SKM-1 (cell line): ENCODE measurements at regions not wholly inside any gene's neighbourhood (a gene's known extent, or its start where the extent isn't known, plus 50 kb on each side); places are given as distances from the start of the nearest gene placed in this dataset.

ENCODE experiments used
- DNase-seq: peaks from one replicate; lab custom pipeline; 2025; ENCODE audit not compliant: unreplicated experiment; lab: John Stamatoyannopoulos, UW

GRCh38 chr5:99928490-99928889 lies 606.7 kb upstream of the FAM174A start:
- DNase-seq = no peak

DNA sequence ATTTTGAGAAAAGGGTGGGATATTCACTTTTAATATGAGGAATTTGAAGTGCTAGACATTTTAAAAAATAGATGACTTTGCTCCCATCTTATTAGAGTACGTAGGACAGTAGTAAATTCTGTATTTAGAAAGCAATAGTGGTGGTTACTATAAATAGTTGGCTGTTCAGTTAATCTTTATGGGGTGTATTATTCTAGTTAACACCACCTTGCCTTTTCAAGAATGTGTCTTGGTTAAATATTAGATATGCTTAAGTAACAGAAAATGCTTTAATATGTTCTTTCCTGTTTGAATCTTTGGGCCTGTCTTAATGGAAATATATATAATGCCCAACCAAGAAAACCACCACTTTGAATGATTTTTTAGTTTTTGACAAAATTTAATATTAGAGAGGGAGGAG lies 608.7 kb upstream of the FAM174A start:
- no peak for DNase-seq

GRCh38 chr5:99922386-99922785 lies 612.8 kb upstream of the FAM174A start:
- DNase-seq = no peak

- DNase-seq = no peak
Measured at GRCh38 chr5:99911971-99912370, 623.2 kb upstream of the FAM174A start.

- DNase-seq = no peak
Measured at GRCh38 chr5:99906776-99907175, 628.4 kb upstream of the FAM174A start.

GRCh38 chr5:99901972-99902371 lies 633.2 kb upstream of the FAM174A start:
- DNase-seq = no peak

DNA sequence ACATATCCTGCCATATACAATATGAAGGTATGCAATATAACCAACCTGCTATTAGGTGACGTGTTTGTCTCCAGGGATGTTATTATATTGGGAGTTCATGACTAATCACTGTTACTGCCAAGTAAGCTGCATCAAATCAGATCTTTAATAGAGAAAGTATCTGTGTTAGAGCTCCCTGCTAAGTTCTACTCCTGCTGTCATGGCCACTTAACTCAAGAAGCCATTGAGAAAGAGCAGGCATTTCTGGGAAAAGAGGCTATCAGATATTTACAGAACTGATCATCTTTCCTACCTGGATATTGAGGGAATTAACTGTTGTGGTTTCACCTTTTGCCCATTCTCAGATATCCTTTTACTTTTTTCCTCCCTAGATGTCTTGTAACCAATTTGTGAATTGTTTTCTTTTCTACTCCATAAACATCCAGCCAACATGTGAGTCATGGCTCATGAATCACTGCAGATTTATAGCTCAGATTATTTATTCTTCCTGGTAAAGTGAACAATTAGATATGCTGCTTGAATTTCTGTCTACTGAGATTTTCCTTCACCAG lies 634.8 kb upstream of the FAM174A start:
- no peak for DNase-seq

GRCh38 chr5:99879791-99880511 lies 655.2 kb upstream of the FAM174A start:
- DNase-seq = no peak

- no peak for DNase-seq
Measured at GRCh38 chr5:99878830-99879229, 656.3 kb upstream of the FAM174A start.

DNA sequence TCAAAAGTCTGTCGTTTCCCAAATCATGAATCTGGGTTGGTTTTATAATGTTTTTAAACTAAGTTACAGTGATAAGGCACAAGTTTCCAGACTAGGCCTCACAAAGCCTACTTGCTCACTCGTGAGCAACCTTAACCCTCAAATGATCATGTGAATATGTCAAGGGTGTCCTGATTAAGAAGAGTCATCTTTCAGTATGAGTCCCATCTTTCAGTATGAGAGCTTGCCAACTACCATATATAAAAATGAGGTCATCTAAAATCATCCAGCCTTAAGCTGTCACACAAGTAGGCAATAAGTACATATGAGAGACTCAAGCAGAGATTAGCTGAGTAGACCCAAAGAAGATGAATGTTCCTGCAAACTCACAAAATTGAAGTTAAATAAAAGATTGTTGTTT lies 668.4 kb upstream of the FAM174A start:
- no peak for DNase-seq

- DNase-seq = no peak
Measured at GRCh38 chr5:99865159-99865558, 670.0 kb upstream of the FAM174A start.

DNA sequence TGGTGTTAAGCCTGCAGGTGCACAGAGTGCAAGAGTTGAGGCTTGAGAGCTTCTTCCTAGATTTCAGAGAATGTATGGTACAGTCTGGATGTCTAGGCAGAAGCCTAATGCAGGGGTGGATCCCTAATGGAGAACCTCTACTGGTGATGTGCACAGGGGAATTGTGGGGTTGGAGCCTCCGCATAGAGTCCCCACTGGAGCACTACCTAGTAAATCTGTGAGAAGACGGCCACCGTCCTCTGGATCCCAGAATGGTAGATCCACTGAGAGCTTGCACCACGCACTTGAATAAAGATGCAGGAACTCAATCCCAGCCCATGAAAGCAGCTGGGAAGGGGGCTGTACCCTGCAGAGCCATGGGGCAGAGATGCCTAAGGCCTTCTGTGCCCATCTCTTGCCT lies 699.4 kb upstream of the FAM174A start:
- DNase-seq = no peak

GRCh38 chr5:99827136-99827535 lies 708.0 kb upstream of the FAM174A start:
- DNase-seq = no peak

DNA sequence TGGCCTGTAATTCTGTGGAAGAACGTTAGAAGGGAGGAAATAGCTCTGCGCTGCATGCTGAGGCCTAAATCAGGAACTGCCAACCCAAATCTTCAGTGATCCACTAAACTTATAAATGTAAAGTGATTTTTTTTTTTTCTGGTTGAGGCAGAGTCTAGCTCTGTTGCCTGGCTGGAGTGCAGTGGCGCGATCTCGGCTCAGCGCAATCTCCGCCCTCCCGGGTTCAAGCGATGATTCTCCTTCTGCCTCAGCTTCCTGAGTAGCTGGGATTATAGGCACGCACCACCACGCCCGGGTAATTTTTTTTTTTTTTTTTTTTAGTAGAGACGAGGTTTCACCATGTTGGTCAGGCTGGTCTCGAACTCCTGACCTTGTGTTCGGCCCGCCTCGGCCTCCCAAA lies 717.4 kb upstream of the FAM174A start:
- DNase-seq = no peak

DNA sequence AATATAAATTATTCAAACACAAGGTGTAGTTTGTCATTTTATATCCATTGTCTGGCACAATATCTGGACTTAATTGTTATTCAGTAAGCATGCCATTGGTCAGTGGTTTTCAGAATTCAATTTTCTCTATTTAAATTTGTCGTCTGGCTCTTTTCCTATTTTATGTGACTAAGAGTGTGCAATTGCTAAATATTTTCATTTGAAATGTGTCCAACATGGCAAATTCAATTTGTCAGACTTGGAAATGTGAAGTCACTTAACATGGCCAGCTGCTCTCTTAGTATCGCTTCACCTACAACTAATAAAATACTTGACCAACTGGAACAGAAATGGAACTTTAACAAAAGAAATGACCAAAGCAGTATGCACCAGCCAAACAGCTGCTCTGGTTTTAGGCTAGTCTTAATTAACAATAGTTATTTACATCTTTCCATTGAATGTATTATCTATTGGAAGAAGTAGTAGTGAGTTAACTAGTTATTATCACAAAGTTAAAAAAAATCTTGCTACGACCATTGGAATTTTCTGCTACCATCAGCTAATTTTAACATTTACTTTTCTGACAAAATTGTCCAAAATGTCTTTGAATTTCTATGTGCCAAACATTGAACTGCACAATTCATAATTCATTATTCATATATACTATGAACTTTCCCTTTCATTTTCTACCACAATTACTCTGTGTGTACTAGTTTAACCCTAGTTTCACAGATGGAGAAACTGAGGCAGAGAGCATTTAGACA lies 720.7 kb upstream of the FAM174A start:
- no peak for DNase-seq

GRCh38 chr5:99808657-99809230 lies 726.4 kb upstream of the FAM174A start:
- DNase-seq = no peak

GRCh38 chr5:99807346-99807745 lies 727.8 kb upstream of the FAM174A start:
- no peak for DNase-seq

DNA sequence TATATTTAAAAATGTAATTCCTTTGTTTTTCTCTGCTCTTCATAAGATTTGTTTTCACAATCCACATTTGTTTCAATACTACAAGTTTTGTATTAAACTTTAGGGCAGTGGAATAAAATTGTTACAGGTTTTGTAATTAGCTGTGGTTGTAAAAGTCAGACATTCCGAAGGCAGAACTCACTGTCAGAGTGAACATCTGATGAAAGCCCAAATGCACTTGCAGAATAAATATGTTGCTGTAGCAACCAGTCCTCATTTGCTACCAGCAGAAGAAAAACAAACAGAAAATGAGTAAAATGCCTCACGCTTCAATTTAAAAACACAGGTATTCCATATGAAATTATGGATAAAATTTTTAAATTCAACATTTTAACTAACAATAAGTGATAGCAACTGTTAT lies 740.1 kb upstream of the FAM174A start:
- no peak for DNase-seq

- DNase-seq = no peak
Measured at GRCh38 chr5:99788482-99788881, 746.7 kb upstream of the FAM174A start.

- DNase-seq = no peak
Measured at GRCh38 chr5:99775189-99775588, 760.0 kb upstream of the FAM174A start.

GRCh38 chr5:99773290-99773689 lies 761.9 kb upstream of the FAM174A start:
- no peak for DNase-seq

DNA sequence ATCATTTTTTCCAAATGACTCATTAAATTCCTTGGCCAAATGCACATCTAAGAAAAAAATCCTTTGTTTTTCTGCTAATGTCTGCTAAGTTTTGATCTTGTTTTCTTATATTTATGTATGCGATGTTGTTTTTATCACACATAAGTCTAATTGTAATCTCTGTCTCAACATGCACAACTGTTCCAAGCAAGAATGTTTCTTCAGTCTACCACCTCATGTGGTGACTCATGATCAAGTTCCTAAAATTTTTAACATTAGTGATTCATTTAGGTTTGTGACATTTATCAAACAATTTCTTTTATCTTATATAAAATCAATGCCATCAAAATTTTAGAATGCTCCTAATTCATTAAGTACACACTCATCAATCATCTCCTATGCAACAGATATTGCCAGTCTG lies 763.9 kb upstream of the FAM174A start:
- no peak for DNase-seq
